T-helper 1 cell treated with Interleukin-12 subunit alpha and Interleukin-12 subunit beta and Interleukin-4 antibody, amounts not matched to agents 30 ng/mL and 1 ng/mL, for 36 hours (primary cell): ENCODE measurements at regions not wholly inside any gene's neighbourhood (a gene's known extent, or its start where the extent isn't known, plus 50 kb on each side); places are given as distances from the start of the nearest gene placed in this dataset.
"Not testable (repeated sequence)": the region's sequence is repeated elsewhere in the genome, so short reads cannot be mapped to it uniquely, and the experiment has no call there.

Experiments
- intact Hi-C: fragments of 100-400 bp; cut with micrococcal nuclease; formaldehyde crosslinking; loops from one replicate; pipeline ENCODE4 v1.15.1; 2024

- intact Hi-C loops, result no loop called here
These were observed 240.5 kb upstream of the CHD1 start for GRCh38 chr5:99169309-99169708.

DNA sequence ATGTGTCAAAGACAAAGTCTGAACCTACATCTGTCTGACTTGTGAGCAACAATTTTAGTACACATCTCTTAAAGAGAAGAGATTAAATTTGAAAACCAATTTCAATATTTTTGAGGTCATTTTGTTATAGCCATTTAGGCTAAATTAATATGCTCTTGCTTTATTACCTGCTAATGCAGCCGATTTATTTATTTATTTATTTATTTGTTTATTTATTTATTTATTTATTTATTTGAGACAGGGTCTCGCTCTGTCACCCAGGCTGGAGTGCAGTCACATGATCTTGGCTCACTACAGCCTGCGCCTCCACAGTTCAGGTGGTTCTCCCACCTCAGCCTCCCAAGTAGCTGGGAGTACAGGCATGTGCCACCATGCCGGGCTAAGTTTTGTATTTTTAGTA lies 232.7 kb upstream of the CHD1 start:
- intact Hi-C loops, result not testable (repeated sequence)

DNA sequence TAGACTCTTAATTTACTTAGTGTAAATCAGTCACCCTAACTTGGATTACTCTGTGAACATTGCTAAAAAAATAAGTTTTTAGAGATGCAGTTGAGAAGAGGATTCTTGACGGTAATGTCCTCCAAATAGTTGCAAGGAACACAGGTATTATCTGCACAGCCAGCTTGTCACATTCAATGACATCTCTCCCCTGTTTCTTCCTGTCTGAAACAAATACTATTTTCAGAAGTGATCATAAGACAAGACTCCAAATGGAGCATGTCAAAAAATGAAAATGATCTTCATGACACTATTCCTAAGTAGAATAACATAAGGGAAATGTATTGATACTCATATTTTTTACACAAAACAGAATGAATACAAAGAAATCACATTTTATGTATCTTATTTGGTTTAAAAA lies 227.9 kb upstream of the CHD1 start:
- intact Hi-C loops, result no loop called here

- intact Hi-C loops, result not testable (repeated sequence)
These were observed 214.5 kb upstream of the CHD1 start for GRCh38 chr5:99143283-99143795.

DNA sequence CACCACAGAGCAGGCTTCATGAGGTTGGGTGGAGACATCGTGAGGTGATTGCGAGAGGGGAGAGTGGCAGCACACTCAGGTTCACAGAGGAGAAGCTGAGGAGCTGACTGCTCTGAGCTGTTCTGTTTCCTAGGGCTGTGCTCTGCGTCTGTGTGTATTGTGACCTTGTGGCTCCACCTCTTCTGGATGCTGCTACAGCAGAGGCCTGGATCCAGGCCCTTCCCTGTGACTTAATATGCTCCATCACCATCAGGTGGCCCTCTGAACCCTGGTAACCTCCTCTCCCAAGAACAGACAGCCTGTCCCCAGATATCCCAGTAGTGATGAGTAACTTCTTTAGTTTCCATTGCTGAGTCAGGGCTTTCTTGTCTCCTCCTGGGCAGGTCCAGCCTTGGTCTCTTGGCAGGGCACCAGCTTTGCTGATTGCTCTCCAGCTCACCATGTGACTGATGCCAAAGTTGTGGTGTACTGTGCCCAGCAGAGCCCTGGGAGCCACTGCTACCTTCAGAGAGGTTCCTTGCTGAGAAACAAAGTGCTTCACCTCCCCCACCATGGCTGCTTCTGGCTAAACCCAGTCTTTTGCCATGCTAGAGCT lies 212.8 kb upstream of the CHD1 start:
- intact Hi-C loops, result no loop called here

DNA sequence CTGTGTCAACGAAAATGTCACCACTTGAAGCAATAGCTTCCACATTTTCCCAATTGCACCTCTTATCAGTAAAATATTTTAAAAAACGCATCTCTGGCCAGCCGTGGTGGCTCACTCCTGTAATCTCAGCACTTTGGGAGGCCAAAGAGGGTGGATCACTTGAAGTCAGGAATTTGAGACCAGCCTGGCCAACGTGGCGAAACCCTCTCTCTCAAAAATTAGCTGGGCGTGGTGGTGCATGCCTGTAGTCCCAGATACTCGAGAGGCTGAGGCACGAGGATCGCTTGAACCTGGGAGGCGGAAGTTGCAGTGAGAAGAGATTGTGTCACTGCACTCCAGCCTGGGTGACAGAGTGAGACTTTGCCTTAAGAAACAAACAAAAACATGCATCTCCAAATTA lies 210.1 kb upstream of the CHD1 start:
- intact Hi-C loops, result no loop called here

DNA sequence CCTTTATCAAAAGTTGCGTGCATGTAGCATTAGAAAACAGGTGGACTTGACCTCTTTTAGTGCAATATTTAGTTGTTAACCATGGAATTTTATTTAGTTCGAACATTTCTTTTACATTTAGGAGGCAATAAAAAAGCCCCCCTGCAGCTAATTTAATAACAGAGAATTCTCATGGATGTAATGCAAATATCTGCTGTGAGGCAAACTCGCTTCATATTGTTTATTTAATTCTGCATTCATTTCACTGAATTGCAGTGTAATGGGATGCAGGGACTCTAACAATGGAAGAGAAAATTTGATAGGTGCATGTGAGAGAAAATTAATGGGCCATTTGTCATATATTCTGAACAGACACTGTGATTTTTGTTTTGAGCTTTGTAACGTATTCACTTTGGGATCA lies 205.1 kb upstream of the CHD1 start:
- intact Hi-C loops, result no loop called here

- intact Hi-C loops, result no loop called here
These were observed 201.1 kb upstream of the CHD1 start for GRCh38 chr5:99129768-99130501.

DNA sequence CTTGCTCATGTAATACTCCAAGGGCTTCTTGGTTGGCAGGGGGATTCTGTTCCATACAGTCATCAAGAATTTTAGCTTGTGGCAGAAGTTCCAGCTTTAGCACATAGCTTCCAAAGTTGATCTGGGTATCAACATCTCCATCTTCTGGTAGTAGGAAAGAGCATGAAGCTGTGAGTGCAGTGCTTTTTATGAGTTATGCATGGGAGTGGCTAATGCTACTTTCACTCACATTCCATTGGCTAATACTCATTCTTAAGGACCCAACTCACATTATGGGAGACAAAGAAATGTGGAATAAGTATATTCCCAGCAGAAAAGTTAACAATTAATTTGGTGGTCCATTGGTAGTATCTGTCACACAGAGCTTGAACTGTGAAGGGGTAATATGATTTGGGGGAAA lies 194.2 kb upstream of the CHD1 start:
- intact Hi-C loops, result no loop called here

GRCh38 chr5:99119326-99119725 lies 190.5 kb upstream of the CHD1 start:
- intact Hi-C loops, result no loop called here

DNA sequence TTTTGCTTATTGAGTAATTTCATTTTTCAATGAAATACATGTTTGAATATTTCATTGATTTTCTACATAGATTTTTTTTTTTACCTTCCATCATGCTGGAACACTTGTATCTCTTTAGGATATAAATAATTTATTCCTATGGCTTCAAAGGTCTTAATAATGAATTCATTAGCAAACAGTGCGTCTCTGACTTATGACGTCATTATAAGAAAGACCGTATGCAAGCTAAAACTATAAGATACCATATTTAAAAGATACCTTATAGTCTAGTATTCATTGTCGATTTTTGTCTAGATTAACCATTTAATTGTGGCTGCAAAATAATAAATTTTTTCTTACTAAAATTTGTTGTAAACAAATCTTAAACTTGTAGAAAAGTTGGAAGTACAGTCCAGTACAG lies 187.7 kb upstream of the CHD1 start:
- intact Hi-C loops, result no loop called here

GRCh38 chr5:99109894-99110293 lies 181.1 kb upstream of the CHD1 start:
- intact Hi-C loops, result no loop called here

GRCh38 chr5:99105216-99105615 lies 176.4 kb upstream of the CHD1 start:
- intact Hi-C loops, result no loop called here

- intact Hi-C loops, result no loop called here
These were observed 175.8 kb upstream of the CHD1 start for GRCh38 chr5:99104538-99105132.

DNA sequence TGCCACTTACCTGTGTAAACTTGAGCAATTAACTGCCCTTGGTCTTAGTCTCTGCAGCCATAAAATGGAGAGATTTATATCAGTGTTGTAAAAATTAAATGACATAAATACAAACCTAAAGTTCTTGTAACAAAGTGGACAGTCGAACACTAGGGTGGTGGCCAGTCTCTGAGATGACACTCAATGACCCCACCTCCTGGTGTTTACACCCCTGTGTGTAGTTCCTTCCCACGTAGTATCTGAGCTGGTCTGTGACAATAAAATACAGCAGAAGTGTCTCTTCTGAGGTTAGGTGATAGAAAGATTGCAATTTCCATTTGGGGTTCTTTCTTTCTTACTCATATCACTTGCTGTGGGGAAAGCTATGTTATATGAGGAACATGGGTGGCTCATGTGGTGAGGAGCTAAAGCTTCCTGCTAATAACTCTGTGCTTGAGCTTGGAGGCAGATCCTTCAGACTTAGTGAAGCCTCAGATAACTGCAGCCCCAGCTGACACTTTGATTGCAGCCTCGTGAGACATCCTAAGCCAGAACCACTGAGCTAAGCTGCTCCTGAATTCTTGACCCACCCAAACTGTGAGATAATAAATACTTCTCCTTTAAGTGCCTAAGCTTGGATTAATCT lies 173.4 kb upstream of the CHD1 start:
- intact Hi-C loops, result no loop called here

GRCh38 chr5:99099691-99100090 lies 170.9 kb upstream of the CHD1 start:
- intact Hi-C loops, result no loop called here

GRCh38 chr5:99089822-99090549 lies 161.2 kb upstream of the CHD1 start:
- intact Hi-C loops, result no loop called here

DNA sequence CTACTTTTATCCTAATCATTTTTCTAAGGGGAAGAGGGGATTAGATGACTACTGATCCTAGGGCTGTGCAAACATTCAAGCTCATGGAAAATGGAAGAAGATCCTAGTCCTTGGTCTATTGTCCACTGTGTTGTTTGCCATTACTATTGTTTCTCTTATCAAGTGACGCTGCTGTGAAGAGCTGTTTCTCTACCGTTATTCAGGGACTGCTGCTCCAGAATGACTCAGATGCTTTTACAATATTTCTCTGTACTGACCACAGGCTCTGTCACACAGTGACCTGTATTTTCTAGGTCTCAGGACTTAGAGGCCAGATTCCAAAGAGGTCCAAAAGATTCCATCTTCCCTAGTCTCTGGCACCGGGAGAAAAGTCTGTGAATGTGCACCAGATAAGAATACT lies 159.5 kb upstream of the CHD1 start:
- intact Hi-C loops, result no loop called here

DNA sequence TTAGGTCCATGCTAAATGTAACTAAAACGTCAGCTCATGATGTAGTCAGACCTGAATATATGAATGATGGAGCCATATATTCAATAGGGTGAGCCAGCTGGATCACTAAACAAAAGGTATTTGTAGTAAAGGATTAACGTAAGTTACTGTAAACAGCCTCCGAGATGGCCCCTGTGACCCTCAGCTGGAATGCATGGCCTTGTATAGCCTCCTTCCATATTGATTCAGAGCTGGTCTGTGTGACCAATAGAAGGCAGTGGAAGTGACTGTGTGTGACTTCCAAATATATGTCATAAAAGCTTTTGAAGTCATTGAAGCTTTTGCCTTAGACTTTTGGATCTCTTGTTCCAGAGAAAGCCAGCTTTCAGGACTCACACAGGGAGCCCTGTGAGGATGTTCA lies 154.4 kb upstream of the CHD1 start:
- intact Hi-C loops, result no loop called here

DNA sequence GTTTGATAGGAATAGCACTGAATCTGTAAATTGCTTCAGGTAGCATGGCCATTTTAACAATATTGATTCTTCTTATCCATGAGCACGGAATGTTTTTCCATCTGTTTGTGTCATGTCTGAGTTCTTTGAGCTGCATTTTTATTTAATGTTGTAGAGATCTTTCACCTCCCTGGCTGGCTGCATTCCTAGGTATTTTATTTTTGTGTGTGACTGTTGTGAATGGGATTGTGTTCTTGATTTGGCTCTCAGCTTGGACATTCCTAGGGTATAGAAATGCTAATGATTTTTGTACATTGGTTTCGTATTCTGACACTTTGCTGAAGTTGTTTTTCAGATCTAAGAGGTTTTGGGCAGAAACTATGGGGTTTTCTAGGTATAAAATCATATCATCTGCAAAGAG lies 152.9 kb upstream of the CHD1 start:
- intact Hi-C loops, result no loop called here

DNA sequence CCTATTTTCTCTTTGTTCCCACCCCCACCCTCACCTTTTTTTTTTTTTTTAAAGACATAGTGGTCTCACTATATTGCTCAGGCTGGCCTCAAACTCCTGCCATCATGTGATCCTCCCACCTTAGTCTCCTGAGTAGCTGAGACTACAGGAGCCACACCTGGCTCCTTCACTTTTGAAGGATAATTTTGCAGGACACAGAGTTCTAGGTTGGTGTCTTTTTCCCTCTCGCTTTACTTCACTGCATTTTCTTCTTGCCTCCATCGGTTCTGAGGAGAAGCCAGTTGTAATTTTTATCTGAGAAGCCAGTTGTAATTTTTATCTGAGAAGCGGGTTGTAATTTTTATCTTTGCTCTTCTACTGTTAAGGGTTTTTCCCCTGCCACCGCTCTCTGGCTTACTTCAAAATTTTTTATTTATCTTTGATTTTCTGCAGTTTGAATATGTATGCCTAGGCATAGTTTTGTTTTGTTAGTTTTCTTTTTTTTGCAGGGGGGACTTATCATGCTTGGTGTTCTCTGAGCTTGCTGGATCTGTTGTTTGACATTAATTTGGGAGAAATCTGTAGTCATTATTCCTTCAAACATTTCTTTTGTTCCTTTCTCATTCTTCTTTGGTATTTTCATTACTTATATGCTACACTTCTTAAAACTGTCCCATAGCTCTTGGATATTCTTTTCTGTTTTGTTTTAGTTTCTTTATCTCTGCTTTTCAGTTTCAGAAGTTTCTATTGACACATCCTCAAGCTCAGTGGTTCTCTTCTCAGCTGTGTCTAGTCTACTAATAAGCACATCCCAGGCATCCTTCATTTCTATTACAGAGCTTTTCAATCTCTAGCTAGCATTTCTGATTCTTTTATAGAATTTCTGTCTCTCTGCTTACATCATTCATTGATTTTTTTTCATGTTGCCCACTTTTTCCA lies 148.2 kb upstream of the CHD1 start:
- intact Hi-C loops, result no loop called here
